ENCODE measurements at regions not wholly inside any gene's neighbourhood (a gene's known extent, or its start where the extent isn't known, plus 50 kb on each side); places are given as distances from the start of the nearest gene placed in this dataset.

GRCh38 chr10:57599440-57599839 is 668.3 kb downstream of the IPMK start:
- no peak for TF ChIP-seq RFX5 (IDR thresholded peaks at IDR 0.05; ENCODE audit: low read depth, low read length)
- no peak for TF ChIP-seq CREM (IDR thresholded peaks at IDR 0.05; ENCODE audit: low read depth)

Measured in GM12878 (cell line).